ENCODE measurements at regions not wholly inside any gene's neighbourhood (a gene's known extent, or its start where the extent isn't known, plus 50 kb on each side); places are given as distances from the start of the nearest gene placed in this dataset.

GRCh38 chr20:60086821-60087562 lies 128.8 kb downstream of the CDH26 start:
- no peak overlapping the region for H3K4me3 ChIP-seq (ENCODE audit: low read length in 3 of 3)

GRCh38 chr20:60087563-60088105 lies 129.4 kb downstream of the CDH26 start:
- H3K4me1 ChIP-seq (ENCODE audit: control insufficient read depth in 2 of 3, insufficient read depth in 2 of 3, low read depth in 1 of 3, low read length in 3 of 3), result no peaks in the 10 kb centered on the region
- no peak for TF ChIP-seq CTCF (IDR thresholded peaks at IDR 0.05; ENCODE audit: borderline replicate concordance, extremely low read depth, insufficient read depth)
- intact Hi-C loops (cut with DNase I), result no loop called here
- no peak overlapping the region for H3K4me3 ChIP-seq (ENCODE audit: low read length in 3 of 3)
- DNase-seq, result no peak
- H3K36me3 ChIP-seq (ENCODE audit: control insufficient read depth in 2 of 3, insufficient read depth in 3 of 3, low read length in 3 of 3), result no peaks in the 10 kb centered on the region
- H3K9ac ChIP-seq (ENCODE audit: low read length in 3 of 3), result no peak overlapping the region
- H3K9me3 ChIP-seq (ENCODE audit: control insufficient read depth in 2 of 3, insufficient read depth in 1 of 3, low read length in 3 of 3), result no peaks in the 10 kb centered on the region
- H3K27ac ChIP-seq (ENCODE audit: low read depth in 2 of 2, low read length in 2 of 2), result no peak overlapping the region
- no peak for FAIRE-seq
- peaks cover 9% of the 10 kb centered on the region for H3K27me3 ChIP-seq (ENCODE audit: control insufficient read depth, insufficient read depth, low read length)

More at GRCh38 chr20:60086821-60087562, 128.8 kb downstream of the CDH26 start:
- Histone ChIP-seq H3K4me1 (ENCODE audit: control insufficient read depth in 2 of 3, insufficient read depth in 2 of 3, low read depth in 1 of 3, low read length in 3 of 3) (no peaks in the 10 kb centered on the region), H3K27ac (ENCODE audit: low read depth in 2 of 2, low read length in 2 of 2) (no peak overlapping the region), H3K27me3 (ENCODE audit: control insufficient read depth, insufficient read depth, low read length) (peaks cover 9% of the 10 kb centered on the region), H3K36me3 (ENCODE audit: control insufficient read depth in 2 of 3, insufficient read depth in 3 of 3, low read length in 3 of 3) (no peaks in the 10 kb centered on the region), H3K9me3 (ENCODE audit: control insufficient read depth in 2 of 3, insufficient read depth in 1 of 3, low read length in 3 of 3) (no peaks in the 10 kb centered on the region), H3K9ac (ENCODE audit: low read length in 3 of 3) (no peak overlapping the region)
- no peak for DNase-seq
- intact Hi-C loops (cut with DNase I), result no loop called here
- TF ChIP-seq CTCF (IDR thresholded peaks at IDR 0.05; ENCODE audit: borderline replicate concordance, extremely low read depth, insufficient read depth), result no peak
- no peak for FAIRE-seq

GRCh38 chr20:60088236-60088635 lies 130.0 kb downstream of the CDH26 start:
- FAIRE-seq (no peak), DNase-seq (no peak)
- no peaks in the 10 kb centered on the region for H3K36me3 ChIP-seq (ENCODE audit: control insufficient read depth in 2 of 3, insufficient read depth in 3 of 3, low read length in 3 of 3)
- TF ChIP-seq CTCF (IDR thresholded peaks at IDR 0.05; ENCODE audit: borderline replicate concordance, extremely low read depth, insufficient read depth), result no peak
- no peak overlapping the region for H3K27ac ChIP-seq (ENCODE audit: low read depth in 2 of 2, low read length in 2 of 2)
- no peaks in the 10 kb centered on the region for H3K4me1 ChIP-seq (ENCODE audit: control insufficient read depth in 2 of 3, insufficient read depth in 2 of 3, low read depth in 1 of 3, low read length in 3 of 3)
- no peak overlapping the region for H3K4me3 ChIP-seq (ENCODE audit: low read length in 3 of 3)
- no peaks in the 10 kb centered on the region for H3K9me3 ChIP-seq (ENCODE audit: control insufficient read depth in 2 of 3, insufficient read depth in 1 of 3, low read length in 3 of 3)
- peaks cover 9% of the 10 kb centered on the region for H3K27me3 ChIP-seq (ENCODE audit: control insufficient read depth, insufficient read depth, low read length)
- intact Hi-C loops (cut with DNase I), result no loop called here
- H3K9ac ChIP-seq (ENCODE audit: low read length in 3 of 3), result no peak overlapping the region

All from kidney (tissue), 13 donors.